ENCODE measurements at regions not wholly inside any gene's neighbourhood (a gene's known extent, or its start where the extent isn't known, plus 50 kb on each side); places are given as distances from the start of the nearest gene placed in this dataset.
"Not testable (repeated sequence)": the region's sequence is repeated elsewhere in the genome, so short reads cannot be mapped to it uniquely, and the experiment has no call there.

- Mint-ChIP-seq H3K4me1 (no peaks in the 10 kb centered on the region), H3K27ac (no peak overlapping the region), H3K27me3 (peaks cover 0 to 22% (median 0%) of the 10 kb centered on the region in 5 donors), H3K9me3 (no peaks in the 10 kb centered on the region), H3K36me3 (no peaks in the 10 kb centered on the region), H3K4me3 (no peak overlapping the region)
- DNase-seq: no peak
- POLR2A ChIA-PET: no interaction called here
- no peak for ATAC-seq
Observed at GRCh38 chr13:105846923-105847322, 688.5 kb downstream of the EFNB2 start.

- ATAC-seq: no peak
- Mint-ChIP-seq H3K36me3 (no peaks in the 10 kb centered on the region), H3K4me3 (no peak overlapping the region), H3K27me3 (peaks cover 0 to 13% (median 0%) of the 10 kb centered on the region in 5 donors), H3K9me3 (no peaks in the 10 kb centered on the region), H3K27ac (no peak overlapping the region), H3K4me1 (no peaks in the 10 kb centered on the region)
- no peak for DNase-seq
- POLR2A ChIA-PET: no interaction called here
Observed at GRCh38 chr13:105841286-105841685, 694.2 kb downstream of the EFNB2 start.

GRCh38 chr13:105838231-105838630 is 697.2 kb downstream of the EFNB2 start:
- POLR2A ChIA-PET: no interaction called here
- peaks cover 0 to 4% (median 0%) of the 10 kb centered on the region in 5 donors for H3K27me3 Mint-ChIP-seq
- no peak overlapping the region for H3K27ac Mint-ChIP-seq
- no peaks in the 10 kb centered on the region for H3K9me3 Mint-ChIP-seq
- no peak overlapping the region for H3K4me3 Mint-ChIP-seq
- no peaks in the 10 kb centered on the region for H3K36me3 Mint-ChIP-seq
- no peaks in the 10 kb centered on the region for H3K4me1 Mint-ChIP-seq
- ATAC-seq (no peak), DNase-seq (no peak)

- H3K36me3 Mint-ChIP-seq, ATAC-seq, H3K27me3 Mint-ChIP-seq, POLR2A ChIA-PET, DNase-seq, H3K27ac Mint-ChIP-seq, H3K4me1 Mint-ChIP-seq, H3K4me3 Mint-ChIP-seq, H3K9me3 Mint-ChIP-seq: not testable (repeated sequence)
Observed at GRCh38 chr13:105837295-105837694, 698.2 kb downstream of the EFNB2 start.

DNA sequence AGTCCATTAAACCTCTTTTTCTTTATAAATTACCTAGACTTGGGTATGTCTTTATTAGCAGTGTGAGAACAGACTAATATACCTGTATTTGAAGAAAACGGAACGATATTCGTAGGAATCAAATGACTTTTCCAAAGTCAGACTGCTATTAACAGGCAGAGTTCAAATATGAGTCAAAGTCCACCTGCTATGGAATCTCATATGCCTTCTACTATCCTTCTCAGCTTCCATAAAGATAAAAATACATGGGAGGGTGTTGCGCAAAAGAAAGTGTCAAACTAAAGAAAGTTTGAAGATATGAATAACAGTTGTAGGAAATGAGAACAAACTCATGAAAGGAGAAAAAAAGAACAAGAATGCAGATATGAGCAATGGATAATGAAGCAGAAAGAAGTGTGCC is 704.6 kb downstream of the EFNB2 start:
- no peak overlapping the region for H3K4me3 Mint-ChIP-seq
- no peaks in the 10 kb centered on the region for H3K36me3 Mint-ChIP-seq
- H3K4me1 Mint-ChIP-seq: no peaks in the 10 kb centered on the region
- H3K27me3 Mint-ChIP-seq: peaks cover 0 to 10% (median 2%) of the 10 kb centered on the region in 5 donors
- H3K9me3 Mint-ChIP-seq: peaks cover 0 to 8% (median 0%) of the 10 kb centered on the region in 9 donors
- no peak overlapping the region for H3K27ac Mint-ChIP-seq
- no peak for DNase-seq
- POLR2A ChIA-PET: no interaction called here
- ATAC-seq: no peak

DNA sequence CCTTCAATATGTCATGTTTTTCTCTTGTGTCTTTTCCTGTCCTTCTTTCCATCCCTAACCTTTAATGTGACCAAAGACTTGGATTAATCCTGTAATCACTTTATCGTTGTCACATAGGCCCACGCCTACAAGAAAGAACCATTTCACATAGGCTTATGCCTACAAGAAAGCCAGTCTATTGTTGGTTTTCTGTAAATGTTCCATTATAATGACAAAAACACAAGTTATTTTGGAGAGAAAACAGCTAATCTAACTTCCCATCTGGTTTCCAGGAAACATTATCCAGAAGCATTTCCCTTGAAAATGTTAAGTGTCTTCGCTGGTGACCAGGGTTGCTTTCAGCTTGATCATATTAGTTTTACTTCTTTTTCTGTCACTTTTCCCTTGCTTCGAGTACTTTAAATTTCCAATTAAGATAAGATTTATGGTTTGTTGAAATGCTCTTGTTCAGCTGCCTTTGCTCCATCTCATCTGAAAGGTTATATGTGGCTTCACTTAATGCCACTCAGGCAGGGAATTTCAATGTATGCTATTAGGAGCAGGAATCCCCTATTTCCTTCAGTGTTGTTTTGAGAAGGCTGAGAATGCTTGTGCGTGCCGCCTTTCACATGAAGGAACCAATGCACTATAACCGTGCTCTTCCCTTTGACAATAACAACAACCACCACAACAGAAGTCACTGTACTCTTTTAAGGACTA is 708.2 kb downstream of the EFNB2 start:
- Mint-ChIP-seq H3K27me3 (peaks cover 0 to 11% (median 1%) of the 10 kb centered on the region in 5 donors), H3K4me3 (no peak overlapping the region), H3K36me3 (no peaks in the 10 kb centered on the region), H3K4me1 (no peaks in the 10 kb centered on the region), H3K27ac (no peak overlapping the region), H3K9me3 (peaks cover 0 to 11% (median 0%) of the 10 kb centered on the region in 9 donors)
- DNase-seq: no peak
- ATAC-seq: no peak
- POLR2A ChIA-PET: no interaction called here

GRCh38 chr13:105825071-105825470 is 710.4 kb downstream of the EFNB2 start:
- H3K27ac Mint-ChIP-seq: no peak overlapping the region
- no peak for DNase-seq
- H3K4me1 Mint-ChIP-seq: no peaks in the 10 kb centered on the region
- H3K4me3 Mint-ChIP-seq: no peak overlapping the region
- peaks cover 0 to 10% (median 0%) of the 10 kb centered on the region in 9 donors for H3K9me3 Mint-ChIP-seq
- H3K27me3 Mint-ChIP-seq: peaks cover 0 to 5% (median 0%) of the 10 kb centered on the region in 5 donors
- POLR2A ChIA-PET: no interaction called here
- ATAC-seq: no peak
- no peaks in the 10 kb centered on the region for H3K36me3 Mint-ChIP-seq

GRCh38 chr13:105821337-105821736 is 714.1 kb downstream of the EFNB2 start:
- no peaks in the 10 kb centered on the region for H3K4me1 Mint-ChIP-seq
- POLR2A ChIA-PET: no interaction called here
- H3K27ac Mint-ChIP-seq: no peak overlapping the region
- H3K4me3 Mint-ChIP-seq: no peak overlapping the region
- peaks cover 0 to 8% (median 0%) of the 10 kb centered on the region in 5 donors for H3K27me3 Mint-ChIP-seq
- no peaks in the 10 kb centered on the region for H3K36me3 Mint-ChIP-seq
- peaks cover 0 to 7% (median 0%) of the 10 kb centered on the region in 9 donors for H3K9me3 Mint-ChIP-seq
- ATAC-seq (no peak), DNase-seq (no peak)

DNA sequence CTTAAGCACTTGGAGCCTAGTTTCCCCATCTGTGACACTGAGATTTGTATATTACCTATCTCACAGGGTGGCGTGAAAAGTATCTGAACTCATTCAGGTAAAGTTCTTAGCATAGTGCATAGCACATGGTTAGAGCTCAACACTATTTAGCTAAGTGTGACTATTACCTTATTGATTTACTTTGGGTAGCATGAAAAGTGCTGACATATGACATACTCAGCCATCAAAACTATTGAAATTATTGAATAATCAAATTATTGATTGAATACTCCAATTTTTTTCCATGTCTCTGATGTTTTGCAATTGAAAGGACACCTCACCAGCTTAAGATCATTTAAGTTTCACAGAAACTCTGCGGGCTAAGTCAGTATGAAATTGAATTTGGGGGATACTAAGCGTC is 715.0 kb downstream of the EFNB2 start:
- Mint-ChIP-seq H3K27ac (no peak overlapping the region), H3K27me3 (peaks cover 0 to 8% (median 0%) of the 10 kb centered on the region in 5 donors), H3K4me1 (no peaks in the 10 kb centered on the region), H3K36me3 (no peaks in the 10 kb centered on the region), H3K9me3 (peaks cover 0 to 7% (median 0%) of the 10 kb centered on the region in 9 donors), H3K4me3 (no peak overlapping the region)
- no peak for DNase-seq
- ATAC-seq: no peak
- POLR2A ChIA-PET: no interaction called here

DNA sequence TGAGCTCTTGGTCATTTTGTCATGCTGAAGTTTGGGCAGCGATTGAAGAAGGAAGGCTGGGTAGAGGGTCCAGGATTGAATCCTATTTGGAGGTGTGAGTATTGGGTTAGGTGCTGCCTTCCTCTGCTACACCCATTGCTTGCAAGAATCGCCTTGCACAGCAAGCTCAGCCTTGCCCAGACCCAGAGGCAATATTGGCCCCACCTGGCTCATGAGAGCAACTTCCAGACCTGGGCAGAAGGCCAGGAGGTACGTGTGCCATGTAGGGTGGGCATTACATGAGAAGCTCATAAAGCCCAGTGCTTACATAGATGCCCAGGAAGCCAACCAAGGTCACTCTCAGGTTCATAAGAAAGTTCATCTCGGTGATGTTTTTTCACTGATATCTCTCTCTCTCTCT is 718.0 kb downstream of the EFNB2 start:
- Mint-ChIP-seq H3K36me3 (no peaks in the 10 kb centered on the region), H3K27me3 (peaks cover 0 to 3% (median 0%) of the 10 kb centered on the region in 5 donors), H3K27ac (no peak overlapping the region), H3K4me3 (no peak overlapping the region), H3K9me3 (peaks cover 0 to 3% (median 0%) of the 10 kb centered on the region in 9 donors), H3K4me1 (no peaks in the 10 kb centered on the region)
- DNase-seq (no peak), ATAC-seq (no peak)
- POLR2A ChIA-PET: no interaction called here

DNA sequence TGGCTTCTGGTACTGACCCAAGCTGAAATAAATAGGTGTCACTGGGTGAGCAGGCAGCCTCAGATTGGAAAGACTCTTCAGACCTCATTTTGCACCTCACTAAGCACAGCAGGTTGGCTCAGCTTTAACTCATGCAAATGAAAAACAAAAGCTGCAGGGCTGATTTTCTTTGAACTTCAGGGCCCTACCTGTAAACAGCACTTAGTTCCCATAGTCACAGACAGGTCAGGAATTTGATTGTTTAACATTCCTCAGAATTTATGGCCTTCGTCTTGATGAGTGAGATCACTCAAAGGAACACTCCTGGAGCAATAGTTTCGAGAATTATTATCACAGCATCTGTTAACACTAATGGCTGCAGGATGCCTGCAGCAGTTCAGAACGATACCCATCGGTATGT is 718.5 kb downstream of the EFNB2 start:
- H3K4me1 Mint-ChIP-seq: no peaks in the 10 kb centered on the region
- H3K9me3 Mint-ChIP-seq: peaks cover 0 to 3% (median 0%) of the 10 kb centered on the region in 9 donors
- DNase-seq: no peak
- H3K36me3 Mint-ChIP-seq: no peaks in the 10 kb centered on the region
- POLR2A ChIA-PET: no interaction called here
- no peak overlapping the region for H3K4me3 Mint-ChIP-seq
- peaks cover 0 to 3% (median 0%) of the 10 kb centered on the region in 5 donors for H3K27me3 Mint-ChIP-seq
- H3K27ac Mint-ChIP-seq: no peak overlapping the region
- ATAC-seq: no peak

DNA sequence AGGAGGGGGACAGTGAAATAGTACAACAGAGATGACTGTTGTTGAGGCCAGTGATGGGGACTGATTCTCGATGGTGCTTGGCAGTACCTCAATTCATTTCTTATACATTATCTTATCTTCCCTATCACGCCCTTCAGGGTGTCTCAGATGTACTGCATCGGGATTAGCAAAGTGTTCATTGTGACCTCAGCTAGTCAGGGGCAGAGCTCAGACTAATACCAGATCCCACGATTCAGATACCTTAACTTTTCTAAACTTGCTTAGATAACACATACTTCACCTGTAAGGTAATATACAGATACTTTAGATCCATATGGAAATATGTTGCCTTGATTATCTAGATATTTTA is 720.6 kb downstream of the EFNB2 start:
- Mint-ChIP-seq H3K27me3 (peaks cover 0 to 7% (median 0%) of the 10 kb centered on the region in 5 donors), H3K27ac (no peak overlapping the region), H3K4me3 (no peak overlapping the region), H3K36me3 (no peaks in the 10 kb centered on the region), H3K9me3 (peaks cover 0 to 3% (median 0%) of the 10 kb centered on the region in 9 donors), H3K4me1 (no peaks in the 10 kb centered on the region)
- ATAC-seq: no peak
- POLR2A ChIA-PET: no interaction called here
- DNase-seq: no peak

DNA sequence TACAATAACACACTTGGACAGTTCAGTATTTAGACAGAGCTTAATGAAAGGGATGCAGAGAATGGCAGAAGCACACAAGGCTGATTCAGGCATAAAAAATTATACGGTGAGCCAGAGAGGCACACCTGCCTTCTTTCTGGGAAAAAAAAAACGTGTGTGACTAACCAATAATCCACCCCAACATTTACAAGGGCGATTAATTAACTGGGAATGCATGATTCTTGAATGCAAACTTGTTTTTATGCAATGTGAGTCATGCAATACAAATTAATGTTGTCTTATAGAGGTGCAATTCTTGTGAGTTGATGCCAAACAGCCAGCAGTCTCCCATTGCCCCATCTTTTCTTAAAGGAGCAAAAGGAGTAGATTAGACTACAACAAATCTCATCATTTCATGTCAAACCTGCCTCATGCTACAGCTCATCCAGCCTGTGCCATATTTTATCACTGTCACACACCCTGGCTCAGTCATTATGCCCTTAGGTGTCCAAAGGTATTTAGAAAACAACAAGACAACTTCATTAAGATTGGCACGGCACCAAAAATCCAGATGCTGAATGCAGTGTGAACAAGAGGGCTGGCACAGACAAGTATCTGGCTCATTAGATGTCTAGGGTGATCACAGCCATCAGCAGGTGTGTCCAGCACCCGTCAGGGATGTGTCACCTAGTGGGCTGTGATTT is 721.1 kb downstream of the EFNB2 start:
- POLR2A ChIA-PET: no interaction called here
- H3K36me3 Mint-ChIP-seq: no peaks in the 10 kb centered on the region
- ATAC-seq: no peak
- H3K27ac Mint-ChIP-seq: no peak overlapping the region
- no peak for DNase-seq
- peaks cover 0 to 7% (median 0%) of the 10 kb centered on the region in 5 donors for H3K27me3 Mint-ChIP-seq
- no peaks in the 10 kb centered on the region for H3K4me1 Mint-ChIP-seq
- peaks cover 0 to 6% (median 0%) of the 10 kb centered on the region in 9 donors for H3K9me3 Mint-ChIP-seq
- H3K4me3 Mint-ChIP-seq: no peak overlapping the region

DNA sequence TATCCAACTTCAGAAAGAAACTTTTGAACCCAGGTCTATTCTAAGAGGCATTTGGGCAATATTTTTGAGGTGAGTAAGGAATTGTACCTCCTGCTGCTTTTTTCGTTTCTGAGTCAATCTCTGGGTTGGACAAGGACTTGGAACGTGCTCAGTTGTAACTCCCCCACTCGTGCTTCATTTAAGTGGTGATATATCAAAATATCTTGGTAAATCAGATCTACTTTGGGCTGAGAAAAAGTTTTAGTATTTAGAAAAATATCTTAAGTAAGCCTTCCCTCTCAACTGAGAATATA is 728.9 kb downstream of the EFNB2 start:
- no peak overlapping the region for H3K4me3 Mint-ChIP-seq
- DNase-seq (no peak), ATAC-seq (no peak)
- peaks cover 0 to 8% (median 0%) of the 10 kb centered on the region in 5 donors for H3K27me3 Mint-ChIP-seq
- H3K4me1 Mint-ChIP-seq: no peaks in the 10 kb centered on the region
- H3K36me3 Mint-ChIP-seq: no peaks in the 10 kb centered on the region
- POLR2A ChIA-PET: no interaction called here
- H3K27ac Mint-ChIP-seq: no peak overlapping the region
- peaks cover 0 to 24% (median 2%) of the 10 kb centered on the region in 9 donors for H3K9me3 Mint-ChIP-seq

Measured in naive thymus-derived CD8-positive, alpha-beta T cell (primary cell).